Mesothelial cell of epicardium (in vitro differentiated cells): ENCODE measurements at regions not wholly inside any gene's neighbourhood (a gene's known extent, or its start where the extent isn't known, plus 50 kb on each side); places are given as distances from the start of the nearest gene placed in this dataset.

Experiments used
- DNase-seq, 2 experiments: peaks; one replicate each; pipeline ENCODE4 v3.0.0; 2021; ENCODE audit warnings: low spot score in 2 of 2; ENCODE audit not compliant: unreplicated experiment in 2 of 2
- H3K27ac Mint-ChIP-seq: 2 replicates; pipeline ENCODE4 v1.8.0; 2021; ENCODE audit warnings: mixed read lengths
- H3K27me3 Mint-ChIP-seq: 2 replicates; pipeline ENCODE4 v1.8.0; 2021; ENCODE audit warnings: low read depth, mixed read lengths
- H3K36me3 Mint-ChIP-seq: 2 replicates; pipeline ENCODE4 v1.8.0; 2021; ENCODE audit warnings: mixed read lengths
- H3K4me1 Mint-ChIP-seq: 2 replicates; pipeline ENCODE4 v1.8.0; 2021; ENCODE audit warnings: mixed read lengths
- H3K4me3 Mint-ChIP-seq: 2 replicates; pipeline ENCODE4 v1.8.0; 2021; ENCODE audit warnings: mild to moderate bottlenecking, moderate library complexity, mixed read lengths
- H3K9me3 Mint-ChIP-seq: 2 replicates; pipeline ENCODE4 v1.8.0; 2021; ENCODE audit warnings: mixed read lengths
- TF ChIP-seq, protein P1 (sequence below): fragments of 200-600 bp; sonication (generic); IDR thresholded peaks from one replicate; pipeline ENCODE4 v1.5.0; 2021; ENCODE audit warnings: antibody characterized with exemption; ENCODE audit not compliant: unreplicated experiment

- Mint-ChIP-seq H3K4me1 (no peaks in the 10 kb centered on the region), H3K27me3 (no peaks in the 10 kb centered on the region), H3K4me3 (no peak overlapping the region), H3K36me3 (no peaks in the 10 kb centered on the region), H3K9me3 (no peaks in the 10 kb centered on the region), H3K27ac (no peak overlapping the region)
- TF ChIP-seq, protein P1, sequence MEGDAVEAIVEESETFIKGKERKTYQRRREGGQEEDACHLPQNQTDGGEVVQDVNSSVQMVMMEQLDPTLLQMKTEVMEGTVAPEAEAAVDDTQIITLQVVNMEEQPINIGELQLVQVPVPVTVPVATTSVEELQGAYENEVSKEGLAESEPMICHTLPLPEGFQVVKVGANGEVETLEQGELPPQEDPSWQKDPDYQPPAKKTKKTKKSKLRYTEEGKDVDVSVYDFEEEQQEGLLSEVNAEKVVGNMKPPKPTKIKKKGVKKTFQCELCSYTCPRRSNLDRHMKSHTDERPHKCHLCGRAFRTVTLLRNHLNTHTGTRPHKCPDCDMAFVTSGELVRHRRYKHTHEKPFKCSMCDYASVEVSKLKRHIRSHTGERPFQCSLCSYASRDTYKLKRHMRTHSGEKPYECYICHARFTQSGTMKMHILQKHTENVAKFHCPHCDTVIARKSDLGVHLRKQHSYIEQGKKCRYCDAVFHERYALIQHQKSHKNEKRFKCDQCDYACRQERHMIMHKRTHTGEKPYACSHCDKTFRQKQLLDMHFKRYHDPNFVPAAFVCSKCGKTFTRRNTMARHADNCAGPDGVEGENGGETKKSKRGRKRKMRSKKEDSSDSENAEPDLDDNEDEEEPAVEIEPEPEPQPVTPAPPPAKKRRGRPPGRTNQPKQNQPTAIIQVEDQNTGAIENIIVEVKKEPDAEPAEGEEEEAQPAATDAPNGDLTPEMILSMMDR: no peak
- DNase-seq: no peak
These were observed 349.7 kb downstream of the ALG10 start for GRCh38 chr12:34372003-34372402.

- Mint-ChIP-seq H3K4me1 (no peaks in the 10 kb centered on the region), H3K27me3 (no peaks in the 10 kb centered on the region), H3K36me3 (no peaks in the 10 kb centered on the region), H3K9me3 (peaks cover 5% of the 10 kb centered on the region), H3K4me3 (no peak overlapping the region), H3K27ac (no peak overlapping the region)
- TF ChIP-seq, protein P1: no peak
- no peak for DNase-seq
These were observed 351.6 kb downstream of the ALG10 start for GRCh38 chr12:34373926-34374325.

- H3K36me3 Mint-ChIP-seq: no peaks in the 10 kb centered on the region
- TF ChIP-seq, protein P1: no peak
- DNase-seq: no peak
- H3K4me3 Mint-ChIP-seq: no peak overlapping the region
- no peak overlapping the region for H3K27ac Mint-ChIP-seq
- no peaks in the 10 kb centered on the region for H3K27me3 Mint-ChIP-seq
- H3K9me3 Mint-ChIP-seq: peaks cover 7% of the 10 kb centered on the region
- H3K4me1 Mint-ChIP-seq: no peaks in the 10 kb centered on the region
These were observed 354.0 kb downstream of the ALG10 start for GRCh38 chr12:34376133-34376799.

DNA sequence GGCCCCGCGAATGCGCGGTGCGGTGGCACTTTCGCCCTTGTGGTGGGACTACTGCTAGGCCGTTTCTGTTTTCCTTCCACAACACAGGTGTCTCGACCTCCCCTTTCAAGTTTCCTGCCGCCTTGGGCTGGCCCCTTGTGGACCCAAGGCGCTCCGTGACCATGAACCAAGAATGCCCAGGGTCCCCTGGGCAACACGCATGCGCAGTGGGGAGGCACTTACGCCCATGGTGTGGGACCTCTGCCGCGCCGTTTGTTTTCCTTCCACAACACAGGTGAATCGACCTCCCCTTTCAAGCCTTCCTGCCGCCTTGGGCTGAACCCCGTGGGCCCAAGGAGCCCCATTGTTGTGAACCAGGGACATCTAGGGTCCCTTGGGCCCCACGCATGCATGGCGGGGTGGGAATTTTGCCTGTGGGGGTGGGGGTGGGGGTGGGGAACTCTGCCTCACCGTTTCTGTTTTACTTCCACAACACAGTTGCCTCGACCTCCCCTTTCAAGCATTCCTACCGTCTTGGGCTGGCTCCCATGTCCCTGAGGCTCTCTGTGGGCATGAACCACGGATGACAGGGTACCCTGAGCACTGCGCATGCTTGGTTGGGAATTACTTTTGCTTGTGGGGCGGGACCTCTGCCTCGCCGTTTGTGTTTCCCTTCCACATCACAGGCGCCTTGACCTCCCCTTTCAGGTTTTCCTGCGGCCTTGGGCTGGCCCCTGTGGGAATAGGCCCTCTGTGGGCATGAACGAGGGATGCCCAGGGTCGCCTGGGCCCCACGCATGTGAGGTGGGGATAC lies 355.1 kb downstream of the ALG10 start:
- DNase-seq: no peak
- Mint-ChIP-seq H3K27me3 (no peaks in the 10 kb centered on the region), H3K27ac (no peak overlapping the region), H3K9me3 (peaks cover 7% of the 10 kb centered on the region), H3K4me3 (no peak overlapping the region), H3K4me1 (no peaks in the 10 kb centered on the region), H3K36me3 (no peaks in the 10 kb centered on the region)
- TF ChIP-seq, protein P1: no peak

GRCh38 chr12:34379142-34379541 lies 356.8 kb downstream of the ALG10 start:
- H3K4me1 Mint-ChIP-seq: no peaks in the 10 kb centered on the region
- no peaks in the 10 kb centered on the region for H3K36me3 Mint-ChIP-seq
- no peaks in the 10 kb centered on the region for H3K27me3 Mint-ChIP-seq
- H3K4me3 Mint-ChIP-seq: no peak overlapping the region
- TF ChIP-seq, protein P1: no peak
- no peak overlapping the region for H3K27ac Mint-ChIP-seq
- peaks cover 7% of the 10 kb centered on the region for H3K9me3 Mint-ChIP-seq
- no peak for DNase-seq
